Endothelial cell of umbilical vein (primary cell): ENCODE measurements at regions not wholly inside any gene's neighbourhood (a gene's known extent, or its start where the extent isn't known, plus 50 kb on each side); places are given as distances from the start of the nearest gene placed in this dataset.
"Not testable (repeated sequence)": the region's sequence is repeated elsewhere in the genome, so short reads cannot be mapped to it uniquely, and the experiment has no call there.

Experiments used
- BruUV-seq: library from RNA; stranded (reverse); fragments of 400-500 nt; replicated peaks from 2 replicates; lab custom pipeline; 2021; lab: Mats Ljungman, UMichigan
- CTCF ChIA-PET: fragments of 300-600, 350-600 bp; sonication (Branson Sonifier 250); formaldehyde crosslinking; loops from one replicate; lab custom pipeline; 2021; ENCODE audit warnings: antibody characterized with exemption, inconsistent platforms; lab: Charles Lee
- POLR2A ChIA-PET: fragments of 300-600, 350-600 bp; sonication (Branson Sonifier 250); formaldehyde crosslinking; loops from one replicate; lab custom pipeline; 2021; ENCODE audit warnings: antibody characterized with exemption, inconsistent platforms; lab: Charles Lee
- DNase-seq: peaks from one replicate; pipeline ENCODE4 v3.0.0-alpha.2; 2011; ENCODE audit warnings: low read depth, low spot score
- FAIRE-seq: peaks from 2 replicates; lab custom pipeline; 2011; peaks lifted over from hg19 to GRCh38; lab: Jason Lieb, UNC
- H2AFZ ChIP-seq: 2 replicates; pipeline ENCODE4 v1.6.0; 2012; ENCODE audit warnings: low read depth, low read length, control low read depth, inconsistent platforms
- H3K27ac ChIP-seq: 2 replicates; pipeline ENCODE4 v1.5.1; 2011; ENCODE audit warnings: low read depth, mild to moderate bottlenecking, control low read depth, low read length, moderate library complexity; ENCODE audit not compliant: insufficient read depth
- H3K27me3 ChIP-seq, 2 experiments: 2 replicates each; pipeline versions ENCODE4 v1.6.0 to v1.6.1; 2011; ENCODE audit warnings: low read length in 2 of 2, mixed read lengths in 1 of 2; ENCODE audit not compliant: control insufficient read depth in 2 of 2, insufficient read depth in 2 of 2
- H3K36me3 ChIP-seq, 2 experiments: 2 replicates in 1 of 2; 3 replicates in 1 of 2; pipeline ENCODE4 v1.5.1; 2011; ENCODE audit warnings: low read length in 2 of 2, mild to moderate bottlenecking in 1 of 2, moderate library complexity in 1 of 2; ENCODE audit not compliant: control insufficient read depth in 2 of 2, insufficient read depth in 2 of 2; ENCODE audit errors: extremely low read depth in 1 of 2
- H3K4me1 ChIP-seq: 3 replicates; pipeline ENCODE4 v1.5.1; 2011; ENCODE audit warnings: mild to moderate bottlenecking, low read length; ENCODE audit not compliant: control insufficient read depth, insufficient read depth; ENCODE audit errors: extremely low read depth
- H3K4me2 ChIP-seq: 2 replicates; pipeline ENCODE4 v1.6.1; 2011; ENCODE audit warnings: low read length, control low read depth, mixed read lengths; ENCODE audit not compliant: insufficient read depth
- H3K4me3 ChIP-seq, 3 experiments: fragments of 200-600 bp in 1 of 3; sonication (generic), shearing (Covaris generic) in 1 of 3; replicated peaks in 1 of 3; 2 replicates each; pipeline ENCODE4 v1.5.1; 2011 to 2016; ENCODE audit warnings: control low read depth in 3 of 3, low read length in 3 of 3, mild to moderate bottlenecking in 2 of 3, inconsistent platforms in 1 of 3, low read depth in 1 of 3, moderate library complexity in 1 of 3; ENCODE audit not compliant: insufficient read depth in 1 of 3
- H3K79me2 ChIP-seq: 2 replicates; pipeline ENCODE4 v1.6.0; 2012; ENCODE audit warnings: low read length, inconsistent platforms; ENCODE audit not compliant: control insufficient read depth, insufficient read depth
- H3K9ac ChIP-seq: replicated peaks from 2 replicates; pipeline ENCODE3; 2011; ENCODE audit warnings: low read length, control low read depth; ENCODE audit not compliant: insufficient read depth; ENCODE audit errors: extremely low read depth
- H3K9me1 ChIP-seq: replicated peaks from 3 replicates; pipeline ENCODE4 v1.6.0; 2011; ENCODE audit warnings: mild to moderate bottlenecking, low read length; ENCODE audit not compliant: control insufficient read depth, insufficient read depth; ENCODE audit errors: extremely low read depth
- H3K9me3 ChIP-seq: replicated peaks from 2 replicates; pipeline ENCODE4 v1.5.1; 2012; ENCODE audit warnings: low read length, inconsistent platforms; ENCODE audit not compliant: control insufficient read depth, insufficient read depth
- H4K20me1 ChIP-seq: replicated peaks from 2 replicates; pipeline ENCODE3; 2011; ENCODE audit warnings: mild to moderate bottlenecking, low read length; ENCODE audit not compliant: control insufficient read depth, insufficient read depth; ENCODE audit errors: extremely low read depth
- CTCF ChIP-seq, 2 donors: IDR thresholded peaks; 1 replicate in 1 of 2; 2 replicates in 1 of 2; pipeline ENCODE4 v1.5.1; 2011; ENCODE audit warnings: low read length in 2 of 2, mild to moderate bottlenecking in 2 of 2, moderate library complexity in 2 of 2, control low read depth in 1 of 2, inconsistent platforms in 1 of 2, low read depth in 1 of 2; ENCODE audit not compliant: insufficient read depth in 1 of 2; ENCODE audit errors: extremely low read depth in 1 of 2
- EZH2 ChIP-seq: IDR thresholded peaks from 2 replicates; pipeline ENCODE4 v1.6.1; 2012; ENCODE audit warnings: borderline replicate concordance, low read depth, mild to moderate bottlenecking, moderate library complexity, low read length, inconsistent platforms; ENCODE audit not compliant: severe bottlenecking
- FOS ChIP-seq: IDR thresholded peaks from 2 replicates; pipeline ENCODE4 v1.6.1; 2011; ENCODE audit warnings: mild to moderate bottlenecking, low read length, moderate library complexity, borderline replicate concordance; ENCODE audit not compliant: insufficient read depth
- GATA2 ChIP-seq: IDR thresholded peaks from 2 replicates; pipeline ENCODE4 v1.7.0; 2011; ENCODE audit warnings: low read depth, mild to moderate bottlenecking, moderate library complexity, mixed read lengths, low read length; ENCODE audit not compliant: insufficient read length, insufficient read depth
- JUN ChIP-seq: IDR thresholded peaks from 2 replicates; pipeline ENCODE4 v1.6.1; 2011; ENCODE audit warnings: borderline replicate concordance, low read depth; ENCODE audit not compliant: insufficient read length, insufficient read depth
- MAX ChIP-seq: IDR thresholded peaks from 2 replicates; pipeline ENCODE4 v1.6.1; 2011; ENCODE audit not compliant: insufficient read depth, insufficient read length
- MYC ChIP-seq: IDR thresholded peaks from one replicate; pipeline ENCODE4 v1.6.1; 2011; ENCODE audit warnings: mild to moderate bottlenecking, low read depth, low read length
- POLR2A ChIP-seq: IDR thresholded peaks from 2 replicates; pipeline ENCODE4 v1.6.1; 2012; ENCODE audit warnings: low read depth, mild to moderate bottlenecking, control low read depth, low read length
- POLR2AphosphoS5 ChIP-seq: IDR thresholded peaks from 2 replicates; pipeline ENCODE4 v1.6.1; 2012; ENCODE audit warnings: low read depth, mild to moderate bottlenecking, control low read depth, low read length, moderate library complexity; ENCODE audit not compliant: insufficient read depth
- dilution Hi-C: fragments of 300-500 bp; cut with MboI; formaldehyde crosslinking; loops from one replicate; pipeline ENCODE4 v1.15.0; 2019; ENCODE audit warnings: low sequenced_read_pairs; ENCODE audit not compliant: extremely low pct_ligation_motif_present
- intact Hi-C: fragments of 100-400 bp; cut with micrococcal nuclease; formaldehyde crosslinking; loops from one replicate; pipeline ENCODE4 v1.10.0; 2022

GRCh38 chr4:148901075-148901705, 459.0 kb upstream of the NR3C2 start:
- no peak overlapping the region for H2AFZ ChIP-seq
- H3K27ac ChIP-seq = no peak overlapping the region
- H3K9me3 ChIP-seq = no peaks in the 10 kb centered on the region
- no TSS peak for BruUV-seq
- no peak for DNase-seq
- H3K4me2 ChIP-seq = no peak overlapping the region
- CTCF ChIA-PET = no interaction called here
- H3K9me1 ChIP-seq = no peaks in the 10 kb centered on the region
- no peaks in the 10 kb centered on the region for H3K36me3 ChIP-seq
- TF ChIP-seq EZH2 = no peak
- TF ChIP-seq JUN = no peak
- no peak for TF ChIP-seq POLR2AphosphoS5
- TF ChIP-seq CTCF (IDR thresholded peaks at IDR 0.05; ENCODE audit: extremely low read depth in 1 of 2, insufficient read depth in 1 of 2, low read depth in 1 of 2, low read length in 2 of 2) = no peak
- TF ChIP-seq FOS = no peak
- no peak for TF ChIP-seq GATA2
- no peak for TF ChIP-seq MAX
- no peak for TF ChIP-seq POLR2A
- TF ChIP-seq MYC = no peak
- H3K79me2 ChIP-seq = no peaks in the 10 kb centered on the region
- dilution Hi-C loops = no loop called here
- no peak overlapping the region for H3K4me3 ChIP-seq
- intact Hi-C loops = no loop called here
- POLR2A ChIA-PET = no interaction called here
- no peak overlapping the region for H3K9ac ChIP-seq
- H3K27me3 ChIP-seq = peaks cover 0 to 1% of the 10 kb centered on the region in 2 experiments
- no peaks in the 10 kb centered on the region for H3K4me1 ChIP-seq
- no peaks in the 10 kb centered on the region for H4K20me1 ChIP-seq
- no peak for FAIRE-seq

- H4K20me1 ChIP-seq, dilution Hi-C loops, FAIRE-seq, intact Hi-C loops, H3K4me1 ChIP-seq, H3K9me3 ChIP-seq, DNase-seq, H3K4me3 ChIP-seq, H2AFZ ChIP-seq, CTCF ChIA-PET, H3K4me2 ChIP-seq, POLR2A ChIA-PET, H3K79me2 ChIP-seq, H3K36me3 ChIP-seq, H3K9me1 ChIP-seq, H3K9ac ChIP-seq, H3K27me3 ChIP-seq, BruUV-seq, H3K27ac ChIP-seq: not testable (repeated sequence)
These were observed 455.9 kb upstream of the NR3C2 start for GRCh38 chr4:148898139-148898538.
